Muscle layer of duodenum (tissue), 2 donors: ENCODE measurements at regions not wholly inside any gene's neighbourhood (a gene's known extent, or its start where the extent isn't known, plus 50 kb on each side); places are given as distances from the start of the nearest gene placed in this dataset.

Experiments
- H3K27ac ChIP-seq: one replicate; pipeline ENCODE4 v1.7.0; 2013; ENCODE audit warnings: mild to moderate bottlenecking, low read length
- H3K27me3 ChIP-seq: one replicate; pipeline ENCODE4 v1.7.0; 2013; ENCODE audit warnings: low read depth, mild to moderate bottlenecking, control low read depth, low read length
- H3K36me3 ChIP-seq, 2 donors: one replicate each; pipeline ENCODE4 v1.7.0; 2013; ENCODE audit warnings: low read length in 2 of 2, control low read depth in 1 of 2, mild to moderate bottlenecking in 1 of 2; ENCODE audit not compliant: insufficient read depth in 2 of 2, control insufficient read depth in 1 of 2
- H3K4me1 ChIP-seq, 2 donors: one replicate each; pipeline ENCODE4 v1.7.0; 2013; ENCODE audit warnings: low read length in 2 of 2, mild to moderate bottlenecking in 2 of 2, control low read depth in 1 of 2, moderate library complexity in 1 of 2; ENCODE audit not compliant: insufficient read depth in 2 of 2, control insufficient read depth in 1 of 2
- H3K4me3 ChIP-seq, 2 donors: one replicate each; pipeline ENCODE4 v1.7.0; 2013; ENCODE audit warnings: low read length in 2 of 2, low read depth in 1 of 2, mild to moderate bottlenecking in 1 of 2
- H3K9me3 ChIP-seq, 2 donors: one replicate each; pipeline ENCODE4 v1.7.0; 2013; ENCODE audit warnings: low read length in 2 of 2, control low read depth in 1 of 2, mild to moderate bottlenecking in 1 of 2; ENCODE audit not compliant: control insufficient read depth in 1 of 2
- donor health status: healthy.

- H3K4me3 ChIP-seq, result no peak overlapping the region
- no peaks in the 10 kb centered on the region for H3K27me3 ChIP-seq
Observed at GRCh38 chr1:192862271-192862670, 53.4 kb downstream of the RGS2 start.

DNA sequence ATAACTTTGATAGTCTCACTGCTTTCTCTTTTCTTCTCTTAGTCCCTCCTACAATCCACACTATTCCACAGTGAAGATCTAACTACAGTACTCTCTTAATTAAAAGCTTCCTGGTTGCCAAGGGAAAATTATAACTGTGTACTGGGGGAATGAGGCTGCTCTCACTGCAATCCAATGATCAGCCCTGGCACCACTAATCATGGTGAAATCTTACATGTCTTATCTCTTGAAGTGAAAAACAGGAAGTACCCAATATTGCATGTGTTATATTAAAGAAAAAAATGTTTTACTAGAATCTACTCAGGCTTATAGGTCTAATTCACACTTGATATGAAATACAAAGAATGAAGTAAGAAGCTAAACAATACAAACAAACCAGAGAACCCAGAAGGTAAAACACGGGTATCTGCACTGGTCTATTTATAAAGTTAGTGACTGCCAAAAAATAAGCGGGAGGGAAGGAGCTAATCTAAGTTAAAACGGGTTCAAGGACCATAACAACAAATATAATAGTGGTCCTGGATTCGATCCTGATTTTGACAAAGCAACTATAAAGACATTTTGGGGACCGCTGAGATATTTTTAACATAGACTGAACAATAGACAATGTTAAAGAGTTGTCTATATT is 57.5 kb downstream of the RGS2 start:
- H3K27me3 ChIP-seq, result no peaks in the 10 kb centered on the region
- H3K4me1 ChIP-seq, result no peaks in the 10 kb centered on the region
- no peaks in the 10 kb centered on the region for H3K9me3 ChIP-seq
- H3K4me3 ChIP-seq, result no peak overlapping the region
- no peaks in the 10 kb centered on the region for H3K36me3 ChIP-seq
- H3K27ac ChIP-seq, result no peak overlapping the region

More at GRCh38 chr1:192862271-192862670, 53.4 kb downstream of the RGS2 start:
- no peaks in the 10 kb centered on the region for H3K36me3 ChIP-seq
- no peak overlapping the region for H3K27ac ChIP-seq
- no peaks in the 10 kb centered on the region for H3K9me3 ChIP-seq
- no peaks in the 10 kb centered on the region for H3K4me1 ChIP-seq

DNA sequence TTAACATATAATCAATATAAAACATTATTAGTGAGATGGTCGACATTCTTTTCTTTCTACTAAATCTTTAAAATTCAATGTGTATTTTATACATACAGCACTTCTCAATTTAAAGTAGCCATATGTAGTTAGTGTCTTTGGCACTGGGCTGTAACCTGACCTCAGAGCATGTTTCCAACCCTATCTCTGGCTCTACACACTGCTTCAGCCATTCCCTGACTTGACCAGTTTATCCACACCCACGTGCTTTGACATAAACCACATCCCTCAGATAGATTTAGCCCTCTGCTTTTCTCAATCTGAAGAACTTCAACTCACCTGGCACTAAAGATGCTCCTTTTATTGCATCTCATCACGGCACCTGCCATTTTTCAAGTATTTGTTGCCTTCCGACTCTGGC is 58.3 kb downstream of the RGS2 start:
- H3K36me3 ChIP-seq, result no peaks in the 10 kb centered on the region
- H3K27me3 ChIP-seq, result no peaks in the 10 kb centered on the region
- H3K4me1 ChIP-seq, result no peaks in the 10 kb centered on the region
- no peak overlapping the region for H3K4me3 ChIP-seq
- no peaks in the 10 kb centered on the region for H3K9me3 ChIP-seq
- no peak overlapping the region for H3K27ac ChIP-seq

GRCh38 chr1:192869308-192869940 is 60.6 kb downstream of the RGS2 start:
- Histone ChIP-seq H3K9me3 (no peaks in the 10 kb centered on the region), H3K27ac (no peak overlapping the region), H3K4me3 (no peak overlapping the region), H3K36me3 (no peaks in the 10 kb centered on the region), H3K27me3 (no peaks in the 10 kb centered on the region), H3K4me1 (no peaks in the 10 kb centered on the region)

- Histone ChIP-seq H3K4me3 (no peak overlapping the region), H3K9me3 (no peaks in the 10 kb centered on the region), H3K36me3 (no peaks in the 10 kb centered on the region), H3K27ac (no peak overlapping the region), H3K4me1 (peaks cover 0 to 5% of the 10 kb centered on the region in 2 donors), H3K27me3 (no peaks in the 10 kb centered on the region)
Observed at GRCh38 chr1:192872010-192872409, 63.2 kb downstream of the RGS2 start.

GRCh38 chr1:192873836-192874235 is 65.0 kb downstream of the RGS2 start:
- Histone ChIP-seq H3K27ac (no peak overlapping the region), H3K9me3 (no peaks in the 10 kb centered on the region), H3K4me3 (no peak overlapping the region), H3K27me3 (no peaks in the 10 kb centered on the region), H3K4me1 (peaks cover 0 to 23% of the 10 kb centered on the region in 2 donors), H3K36me3 (no peaks in the 10 kb centered on the region)

DNA sequence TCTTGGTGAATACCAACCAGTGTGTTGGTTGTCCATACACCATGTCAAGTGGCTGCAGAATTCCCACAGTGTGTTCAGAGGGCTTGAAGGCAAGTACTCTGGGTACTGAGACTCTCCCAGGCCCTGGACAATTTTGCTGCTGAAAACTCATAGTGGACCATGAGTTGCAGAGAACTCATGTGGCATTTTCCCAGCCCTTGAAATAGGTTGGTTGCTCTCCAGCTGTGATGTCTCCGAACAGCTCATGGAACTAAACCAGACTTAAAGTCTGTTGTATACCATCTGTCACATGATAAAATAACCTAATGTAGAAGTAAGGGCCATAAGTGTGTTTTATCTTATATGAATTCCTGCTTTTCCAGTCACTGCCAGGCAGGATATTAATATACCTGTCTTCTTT is 67.8 kb downstream of the RGS2 start:
- no peaks in the 10 kb centered on the region for H3K36me3 ChIP-seq
- peaks cover 0 to 23% of the 10 kb centered on the region in 2 donors for H3K4me1 ChIP-seq
- H3K9me3 ChIP-seq, result no peaks in the 10 kb centered on the region
- H3K27ac ChIP-seq, result no peak overlapping the region
- H3K4me3 ChIP-seq, result no peak overlapping the region
- H3K27me3 ChIP-seq, result no peaks in the 10 kb centered on the region

- Histone ChIP-seq H3K27ac (no peak overlapping the region), H3K4me3 (no peak overlapping the region), H3K4me1 (peaks cover 0 to 23% of the 10 kb centered on the region in 2 donors)
Observed at GRCh38 chr1:192877283-192877886, 68.5 kb downstream of the RGS2 start.

GRCh38 chr1:192878249-192878648 is 69.4 kb downstream of the RGS2 start:
- no peak overlapping the region for H3K27ac ChIP-seq
- no peaks in the 10 kb centered on the region for H3K36me3 ChIP-seq
- H3K9me3 ChIP-seq, result no peaks in the 10 kb centered on the region
- no peak overlapping the region for H3K4me3 ChIP-seq
- peaks cover 0 to 23% of the 10 kb centered on the region in 2 donors for H3K4me1 ChIP-seq
- no peaks in the 10 kb centered on the region for H3K27me3 ChIP-seq

More at GRCh38 chr1:192877283-192877886, 68.5 kb downstream of the RGS2 start:
- Histone ChIP-seq H3K9me3 (no peaks in the 10 kb centered on the region), H3K36me3 (no peaks in the 10 kb centered on the region), H3K27me3 (no peaks in the 10 kb centered on the region)

DNA sequence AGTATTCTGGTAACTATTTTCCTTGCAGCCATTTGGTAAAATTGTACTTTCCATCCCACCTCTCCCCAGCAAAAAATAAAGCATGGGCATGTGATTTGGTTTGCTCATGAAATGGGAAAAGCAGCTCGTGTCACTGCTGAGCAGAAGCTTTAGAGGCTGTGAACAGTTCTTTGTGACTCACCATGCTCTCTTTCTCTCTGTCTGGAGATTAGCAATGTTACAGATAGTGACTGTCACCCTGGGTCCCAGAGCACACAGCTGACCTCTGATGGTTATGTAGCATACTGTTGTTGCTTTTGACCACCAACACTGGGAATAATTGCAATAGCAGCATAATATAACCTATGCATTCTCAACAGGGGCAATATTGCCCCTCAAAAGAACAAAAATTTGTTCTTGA is 70.6 kb downstream of the RGS2 start:
- H3K9me3 ChIP-seq, result no peaks in the 10 kb centered on the region
- H3K4me1 ChIP-seq, result peaks cover 0 to 23% of the 10 kb centered on the region in 2 donors
- H3K36me3 ChIP-seq, result no peaks in the 10 kb centered on the region
- no peak overlapping the region for H3K27ac ChIP-seq
- no peak overlapping the region for H3K4me3 ChIP-seq
- no peaks in the 10 kb centered on the region for H3K27me3 ChIP-seq

- Histone ChIP-seq H3K4me3 (no peak overlapping the region), H3K27me3 (no peaks in the 10 kb centered on the region), H3K36me3 (no peaks in the 10 kb centered on the region), H3K27ac (no peak overlapping the region), H3K4me1 (peaks cover 0 to 23% of the 10 kb centered on the region in 2 donors), H3K9me3 (no peaks in the 10 kb centered on the region)
Observed at GRCh38 chr1:192880231-192880630, 71.4 kb downstream of the RGS2 start.
